GM12874 (cell line): ENCODE measurements at regions not wholly inside any gene's neighbourhood (a gene's known extent, or its start where the extent isn't known, plus 50 kb on each side); places are given as distances from the start of the nearest gene placed in this dataset.

Experiments used
- CTCF ChIP-seq: IDR thresholded peaks from 2 replicates; pipeline ENCODE4 v1.5.1; 2011; ENCODE audit warnings: low read depth, mild to moderate bottlenecking, control low read depth, low read length, moderate library complexity; ENCODE audit not compliant: insufficient read depth

- no peak for TF ChIP-seq CTCF
Measured at GRCh38 chr4:161133586-161134276, 1030.1 kb downstream of the FSTL5 start.

DNA sequence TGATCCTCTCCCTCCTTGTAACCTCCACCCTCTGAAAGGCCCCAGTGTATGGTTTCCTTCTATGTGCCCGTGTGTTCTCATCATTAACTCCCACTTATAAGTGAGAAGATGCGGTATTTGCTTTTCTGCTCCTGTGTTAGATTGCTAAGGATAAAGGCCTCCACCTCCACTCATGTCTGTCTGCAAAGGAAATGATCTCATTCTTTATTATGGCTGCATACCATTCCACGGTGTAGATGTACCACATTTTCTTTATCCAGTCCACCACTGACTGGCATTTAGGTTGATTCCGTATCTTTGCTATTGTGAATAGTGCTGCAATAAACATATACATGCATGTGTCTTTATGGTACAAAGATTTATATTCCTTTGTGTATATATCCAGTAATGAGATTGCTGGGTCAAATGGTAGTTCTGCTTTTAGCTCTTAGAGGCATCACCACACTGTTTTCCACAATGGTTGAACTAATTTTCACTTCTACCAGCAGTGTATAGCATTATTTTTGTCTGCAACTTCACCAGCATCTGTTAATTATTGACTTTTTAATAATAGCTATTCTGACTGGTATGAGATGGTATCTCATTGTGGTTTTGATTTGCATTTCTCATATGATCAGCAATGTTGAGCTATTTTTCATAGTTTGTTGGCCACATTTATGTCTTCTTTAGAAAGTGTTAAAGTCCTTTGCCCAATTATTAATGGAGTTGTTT, 1030.9 kb downstream of the FSTL5 start:
- TF ChIP-seq CTCF = no peak

DNA sequence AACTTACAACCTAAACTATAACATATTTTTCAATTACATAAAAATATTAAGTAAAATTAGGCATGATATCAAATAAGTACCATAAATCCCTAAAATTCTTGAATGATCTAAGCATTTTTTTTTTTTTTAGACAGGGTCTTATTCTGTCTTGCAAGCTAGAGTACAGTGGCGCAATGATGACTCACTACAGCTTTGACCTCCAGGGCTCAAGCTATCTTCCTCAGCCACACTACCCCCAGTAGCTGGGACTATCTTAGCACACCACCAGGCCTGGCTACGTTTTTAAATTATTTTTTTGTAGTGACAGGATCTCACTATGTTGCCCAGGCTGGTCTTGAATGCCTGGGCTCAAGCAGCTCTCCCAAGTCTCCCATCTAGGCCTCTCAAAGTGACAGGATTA, 1042.3 kb downstream of the FSTL5 start:
- TF ChIP-seq CTCF = no peak

DNA sequence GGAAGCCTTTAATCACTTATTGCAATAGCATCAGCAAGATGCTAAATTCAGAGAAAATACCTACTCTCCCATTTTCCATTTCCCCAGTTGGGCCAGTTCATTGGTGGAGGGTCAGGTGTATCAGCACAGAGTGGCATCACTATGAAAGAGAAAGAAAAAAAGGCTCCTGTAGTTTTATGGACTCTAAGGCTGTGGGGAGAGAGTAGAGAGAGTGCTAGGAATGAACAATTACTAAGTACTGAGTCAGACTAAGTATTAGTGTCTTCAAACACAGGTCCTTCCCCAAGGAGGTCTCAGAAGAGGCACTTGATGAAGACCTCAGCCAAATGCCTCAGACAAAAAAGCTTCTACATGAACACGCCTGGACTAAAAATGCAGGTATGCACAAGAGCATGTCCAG, 1061.9 kb downstream of the FSTL5 start:
- TF ChIP-seq CTCF = no peak

DNA sequence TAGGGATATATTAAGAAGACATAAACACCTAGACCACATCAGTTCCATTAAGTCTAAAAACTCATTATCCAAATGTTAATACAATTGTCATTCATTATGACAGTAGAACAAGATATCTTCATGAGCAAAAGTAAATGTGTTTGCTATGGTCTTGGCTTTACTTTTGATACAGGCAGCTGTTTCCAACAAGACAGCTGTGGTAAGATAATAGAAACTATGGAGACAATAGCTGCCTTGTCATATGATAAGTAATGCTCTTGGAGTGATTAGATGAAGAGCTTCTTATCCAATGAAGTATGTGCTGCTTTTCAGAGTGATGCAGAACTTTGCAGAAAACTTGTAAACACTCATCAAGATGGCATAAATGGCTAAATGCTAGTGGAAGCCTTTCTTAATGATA, 1066.0 kb downstream of the FSTL5 start:
- TF ChIP-seq CTCF = no peak

GRCh38 chr4:161061046-161061445, 1102.8 kb downstream of the FSTL5 start:
- TF ChIP-seq CTCF = no peak
